Small intestine (tissue), 7 donors: ENCODE measurements at regions not wholly inside any gene's neighbourhood (a gene's known extent, or its start where the extent isn't known, plus 50 kb on each side); places are given as distances from the start of the nearest gene placed in this dataset.
A peak's percentile ranks its signal among the peaks of the same experiment; 100 is the strongest.
"Not testable (repeated sequence)": the region's sequence is repeated elsewhere in the genome, so short reads cannot be mapped to it uniquely, and the experiment has no call there.

Source experiments
- DNase-seq, 2 donors: peaks; one replicate each; pipeline versions ENCODE4 v3.0.0 to v3.0.0-alpha.2; 2013
- FAIRE-seq: peaks from 2 replicates; lab custom pipeline; 2012; peaks lifted over from hg19 to GRCh38; lab: Jason Lieb, UNC
- H3K27ac ChIP-seq, 3 donors: one replicate each; pipeline ENCODE4 v1.5.1; 2013; ENCODE audit warnings: low read length in 2 of 3, mild to moderate bottlenecking in 2 of 3, control low read depth in 1 of 3, inconsistent platforms in 1 of 3, low read depth in 1 of 3, moderate library complexity in 1 of 3
- H3K27me3 ChIP-seq, 3 donors: one replicate each; pipeline ENCODE4 v1.6.1; 2013; ENCODE audit warnings: low read length in 3 of 3, inconsistent platforms in 1 of 3; ENCODE audit not compliant: control insufficient read depth in 3 of 3, insufficient read depth in 3 of 3
- H3K36me3 ChIP-seq, 3 donors: one replicate each; pipeline ENCODE4 v1.6.1; 2013; ENCODE audit warnings: low read length in 3 of 3, inconsistent platforms in 1 of 3, low read depth in 1 of 3, mild to moderate bottlenecking in 1 of 3, moderate library complexity in 1 of 3; ENCODE audit not compliant: control insufficient read depth in 3 of 3, insufficient read depth in 2 of 3
- H3K4me1 ChIP-seq, 3 donors: one replicate each; pipeline ENCODE4 v1.6.1; 2013; ENCODE audit warnings: low read length in 2 of 3, inconsistent platforms in 1 of 3, low read depth in 1 of 3, mild to moderate bottlenecking in 1 of 3, moderate library complexity in 1 of 3; ENCODE audit not compliant: control insufficient read depth in 3 of 3, insufficient read depth in 2 of 3
- H3K4me3 ChIP-seq, 3 donors: one replicate each; pipeline ENCODE4 v1.5.1; 2013; ENCODE audit warnings: low read length in 3 of 3, control low read depth in 1 of 3, inconsistent platforms in 1 of 3, low read depth in 1 of 3, mild to moderate bottlenecking in 1 of 3, moderate library complexity in 1 of 3
- H3K9me3 ChIP-seq, 2 donors: one replicate each; pipeline ENCODE4 v1.6.1; 2013; ENCODE audit warnings: low read depth in 1 of 2, low read length in 1 of 2; ENCODE audit not compliant: control insufficient read depth in 2 of 2, insufficient read depth in 1 of 2
- WGBS, 3 donors: extraction: QIAGEN DNeasy Blood & Tissue Kit; methylation state at CpG; one replicate each; pipeline ENCODE4 v1.1.7; 2013; 5-methylcytosine and 5-hydroxymethylcytosine counted together
- donor health status: healthy with polysubstance abuse.
- donor health status: control.
- donor health status: control.
- donor health status: Bipolar disorder and iron deficiency.
- donor health status: healthy.

DNA sequence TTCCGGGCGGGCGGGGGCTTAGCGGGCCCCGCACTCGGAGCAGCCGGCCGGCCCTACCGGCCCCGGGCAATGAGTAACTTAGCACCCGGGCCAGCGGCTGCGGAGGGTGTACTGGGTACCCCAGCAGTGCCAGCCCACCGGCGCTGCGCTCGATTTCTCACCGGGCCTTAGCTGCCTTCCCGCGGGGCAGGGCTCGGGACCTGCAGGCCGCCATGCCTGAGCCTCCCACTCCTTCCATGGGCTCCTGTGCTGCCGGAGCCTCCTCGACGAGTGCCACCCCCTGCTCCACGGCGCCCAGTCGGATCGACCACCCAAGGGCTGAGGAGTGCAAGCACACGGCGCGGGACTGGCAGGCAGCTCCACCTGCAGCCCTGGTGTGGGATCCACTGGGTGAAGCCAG is 427.1 kb downstream of the NAF1 start:
- H3K9me3 ChIP-seq, H3K4me1 ChIP-seq, H3K4me3 ChIP-seq, H3K36me3 ChIP-seq, H3K27me3 ChIP-seq, FAIRE-seq, H3K27ac ChIP-seq, DNase-seq: not testable (repeated sequence)
- WGBS, 3 donors = 92 to 96% (median 94%) methylated on average over 21 to 32 of the region's 32 CpGs

DNA sequence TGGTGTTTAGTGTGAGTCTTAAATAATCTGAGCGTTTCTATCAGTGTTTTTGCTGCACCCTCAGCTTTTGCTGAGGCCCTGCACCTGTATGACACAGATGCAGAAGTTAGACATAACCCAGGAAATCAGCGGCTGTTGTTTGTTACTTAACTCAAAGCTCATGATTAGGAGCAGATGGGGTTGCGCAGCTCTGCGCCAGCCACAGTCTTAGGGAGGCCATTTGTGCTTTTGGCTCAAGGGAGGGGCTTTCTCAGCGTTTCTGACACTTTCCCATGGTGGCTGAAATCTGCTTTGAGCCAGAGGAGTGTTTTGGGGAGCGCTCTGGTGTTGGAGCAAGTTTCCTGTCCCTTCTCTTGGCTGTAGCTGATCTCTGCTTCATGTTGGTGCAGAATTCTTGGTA is 433.8 kb downstream of the NAF1 start:
- Histone ChIP-seq H3K27me3 (no peaks in the 10 kb centered on the region), H3K36me3 (no peaks in the 10 kb centered on the region), H3K27ac (no peak overlapping the region), H3K9me3 (no peaks in the 10 kb centered on the region), H3K4me3 (no peak overlapping the region), H3K4me1 (no peaks in the 10 kb centered on the region)
- FAIRE-seq (no peak), DNase-seq (no peak)
- whole genome bisulfite sequencing, 3 donors = 59 to 67% (median 60%) methylated on average over 6 of the region's 6 CpGs

DNA sequence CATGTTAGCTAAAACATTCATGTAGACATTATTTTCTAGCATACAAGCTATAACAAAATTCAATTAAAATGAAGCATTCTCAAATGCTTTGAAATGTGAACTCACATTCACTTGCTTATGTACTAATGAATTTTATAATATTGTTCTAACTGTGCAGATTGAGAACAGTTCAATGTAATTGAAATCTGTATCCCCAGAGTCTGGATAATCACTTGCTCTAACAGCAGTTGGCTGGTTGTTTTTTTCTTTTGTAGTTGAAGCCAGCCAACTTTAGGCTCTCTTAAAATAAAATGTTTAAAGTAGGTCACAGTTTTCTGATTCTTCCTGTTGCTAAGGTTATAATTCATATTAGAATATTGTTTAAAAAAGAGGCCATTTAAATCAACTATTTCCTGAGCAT is 438.9 kb downstream of the NAF1 start:
- H3K27ac ChIP-seq = no peak overlapping the region
- no peaks in the 10 kb centered on the region for H3K4me1 ChIP-seq
- no peaks in the 10 kb centered on the region for H3K27me3 ChIP-seq
- DNase-seq (no peak), FAIRE-seq (no peak)
- H3K4me3 ChIP-seq = no peak overlapping the region
- H3K36me3 ChIP-seq = no peaks in the 10 kb centered on the region
- no peaks in the 10 kb centered on the region for H3K9me3 ChIP-seq

DNA sequence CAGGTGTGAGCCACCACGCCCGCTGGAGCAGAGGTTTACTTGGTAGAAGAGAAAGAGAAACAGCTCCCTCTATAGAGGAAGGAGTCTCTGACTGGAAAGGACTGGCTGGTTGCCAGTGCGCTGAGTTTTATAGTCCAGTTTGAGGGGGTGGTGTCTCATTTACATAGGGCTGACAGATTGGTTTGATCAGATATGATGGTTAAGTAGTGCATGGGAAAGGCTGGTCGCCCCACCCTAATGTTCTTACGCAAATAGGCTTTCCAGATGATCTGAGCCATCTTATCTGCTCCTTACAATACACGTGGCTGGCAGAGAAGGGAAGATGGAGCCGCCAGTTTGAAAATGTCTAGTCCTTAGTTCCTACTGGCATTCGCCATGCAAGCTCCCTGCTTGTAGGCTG is 439.5 kb downstream of the NAF1 start:
- no peaks in the 10 kb centered on the region for H3K9me3 ChIP-seq
- no peaks in the 10 kb centered on the region for H3K36me3 ChIP-seq
- H3K4me3 ChIP-seq = no peak overlapping the region
- WGBS, 3 donors = 72 to 86% (median 76%) methylated on average over 8 of the region's 8 CpGs
- FAIRE-seq (no peak), DNase-seq (peak in 1 of 2 donors; percentile 1)
- no peak overlapping the region for H3K27ac ChIP-seq
- no peaks in the 10 kb centered on the region for H3K4me1 ChIP-seq
- no peaks in the 10 kb centered on the region for H3K27me3 ChIP-seq

DNA sequence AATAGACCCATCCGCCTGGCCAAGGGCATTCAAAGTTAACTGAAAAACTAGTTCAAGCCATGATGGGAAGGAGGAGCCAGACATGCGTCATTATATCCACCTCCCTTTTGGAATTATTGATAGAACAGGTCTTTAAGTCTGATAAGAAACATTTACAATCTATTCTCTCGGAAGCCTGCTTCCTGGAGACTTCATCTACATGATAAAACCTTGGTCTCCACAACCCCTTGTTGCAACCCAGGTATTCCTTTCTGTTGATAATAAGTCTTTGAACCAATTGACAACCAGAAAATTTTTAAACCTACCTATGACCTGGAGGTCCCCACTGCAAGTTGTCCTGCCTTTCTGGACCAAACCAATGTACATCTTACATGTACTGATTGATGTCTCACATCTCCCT is 451.3 kb downstream of the NAF1 start:
- H3K4me1 ChIP-seq = no peaks in the 10 kb centered on the region
- H3K9me3 ChIP-seq = no peaks in the 10 kb centered on the region
- no peak overlapping the region for H3K27ac ChIP-seq
- DNase-seq (no peak), FAIRE-seq (no peak)
- H3K36me3 ChIP-seq = no peaks in the 10 kb centered on the region
- no peak overlapping the region for H3K4me3 ChIP-seq
- WGBS, 3 donors = 42 to 73% (median 56%) methylated on average over 3 of the region's 3 CpGs
- no peaks in the 10 kb centered on the region for H3K27me3 ChIP-seq

DNA sequence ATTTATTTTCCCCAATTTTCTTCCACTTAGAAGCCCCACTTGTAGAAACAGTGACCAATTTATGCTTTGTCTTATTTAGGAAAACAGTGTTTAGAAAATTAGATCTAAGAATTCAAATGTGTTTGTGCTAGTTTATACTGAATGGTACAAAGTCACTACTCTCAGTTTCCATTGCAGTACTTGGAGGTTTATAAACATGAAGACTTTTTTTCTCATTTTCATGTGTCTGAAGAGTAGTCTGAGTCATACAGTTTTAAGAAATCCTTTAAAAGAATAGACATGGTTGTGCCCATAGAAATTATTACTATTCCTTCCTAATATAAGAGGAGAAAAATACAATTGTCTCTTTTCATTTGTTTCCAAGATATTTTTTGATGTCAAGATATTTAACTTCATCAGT is 458.7 kb downstream of the NAF1 start:
- DNase-seq = no peak
- H3K36me3 ChIP-seq = no peaks in the 10 kb centered on the region

DNA sequence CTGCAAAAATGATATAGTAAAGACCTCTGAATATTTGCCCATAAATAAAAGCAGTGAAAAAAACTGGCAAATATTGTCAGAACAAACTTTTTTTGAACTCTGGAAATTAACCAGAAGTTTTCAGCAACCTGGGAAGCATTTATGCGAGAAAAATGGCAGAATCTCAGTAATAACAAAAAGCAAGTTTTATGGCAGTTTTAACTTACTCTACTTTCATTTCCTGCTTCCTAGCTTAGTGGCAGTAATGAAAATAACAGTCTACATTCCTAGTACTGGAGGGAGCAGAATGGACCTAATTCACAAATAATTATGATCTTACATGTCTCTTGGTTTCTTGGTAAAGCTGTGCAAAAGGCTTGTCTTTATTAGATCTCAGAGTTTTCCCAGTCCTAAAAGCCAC is 460.1 kb downstream of the NAF1 start:
- H3K4me3 ChIP-seq = no peak overlapping the region
- H3K36me3 ChIP-seq = no peaks in the 10 kb centered on the region

More for the DNA sequence above, 458.7 kb downstream of the NAF1 start:
- Histone ChIP-seq H3K4me3 (no peak overlapping the region), H3K4me1 (no peaks in the 10 kb centered on the region), H3K27me3 (no peaks in the 10 kb centered on the region), H3K27ac (no peak overlapping the region), H3K9me3 (no peaks in the 10 kb centered on the region)
- FAIRE-seq = no peak

DNA sequence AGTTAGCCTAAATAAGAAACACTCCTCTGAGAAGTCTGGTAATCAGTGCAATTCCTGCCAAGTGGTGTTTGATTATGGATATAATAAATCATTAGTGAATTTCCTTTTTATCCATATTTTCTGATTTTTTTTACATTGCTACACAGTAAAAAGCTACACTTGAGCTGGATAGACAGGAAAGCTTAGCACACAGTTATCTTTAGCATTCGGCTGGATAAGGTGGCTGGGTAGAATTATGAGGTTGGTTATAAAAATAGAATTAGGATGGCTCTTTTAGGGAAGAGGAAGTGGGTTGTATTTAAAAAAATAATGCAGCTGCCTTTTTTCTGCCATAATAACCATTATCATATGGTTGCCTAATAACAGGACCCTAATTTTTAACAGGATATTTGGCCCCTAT is 460.6 kb downstream of the NAF1 start:
- Histone ChIP-seq H3K27me3 (no peaks in the 10 kb centered on the region), H3K27ac (no peak overlapping the region), H3K36me3 (no peaks in the 10 kb centered on the region), H3K4me3 (no peak overlapping the region), H3K9me3 (no peaks in the 10 kb centered on the region), H3K4me1 (no peaks in the 10 kb centered on the region)
- FAIRE-seq (no peak), DNase-seq (no peak)
- WGBS, 3 donors = 22 to 33% (median 24%) methylated on average over 1 of the region's 1 CpG

More for the DNA sequence above, 460.1 kb downstream of the NAF1 start:
- 74 to 90% (median 76%) methylated on average over 1 of the region's 1 CpG for WGBS, 3 donors
- FAIRE-seq (no peak), DNase-seq (no peak)
- H3K4me1 ChIP-seq = no peaks in the 10 kb centered on the region
- H3K27me3 ChIP-seq = no peaks in the 10 kb centered on the region
- no peak overlapping the region for H3K27ac ChIP-seq
- H3K9me3 ChIP-seq = no peaks in the 10 kb centered on the region

DNA sequence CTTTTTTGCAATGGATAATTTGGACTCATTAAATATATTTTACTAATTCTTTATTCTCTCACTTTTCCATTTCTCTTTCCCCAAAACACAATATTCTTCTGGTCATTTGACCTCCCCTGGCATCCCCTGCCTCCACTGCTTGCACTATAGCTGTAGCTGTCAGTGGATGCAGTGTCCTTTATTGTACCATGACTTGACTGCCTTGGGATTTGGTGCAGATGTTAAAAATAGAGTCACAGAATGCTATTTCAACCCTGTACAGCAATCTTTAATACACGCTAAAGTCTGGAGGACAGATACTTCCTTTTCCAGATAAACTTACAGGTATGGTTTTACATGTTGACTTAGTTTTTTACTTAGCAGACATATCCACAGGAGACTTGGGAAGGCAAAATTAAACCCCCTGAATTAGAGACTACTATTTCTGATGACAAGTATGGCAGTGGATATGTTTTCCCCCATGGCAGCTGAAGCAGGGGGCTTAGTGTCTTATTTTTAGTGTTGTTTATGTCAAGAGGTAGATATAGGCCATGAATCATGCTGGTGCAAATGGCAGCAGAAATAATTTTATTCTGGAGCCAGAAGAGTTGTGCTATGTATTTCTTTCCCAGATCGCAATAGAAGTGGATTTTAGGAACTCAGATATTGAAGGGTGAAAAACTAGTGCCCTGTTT is 461.4 kb downstream of the NAF1 start:
- 70 to 75% (median 75%) methylated on average over 2 of the region's 2 CpGs for WGBS, 3 donors

More for the DNA sequence above, 461.4 kb downstream of the NAF1 start:
- Histone ChIP-seq H3K4me3 (no peak overlapping the region), H3K9me3 (peaks cover 0 to 3% of the 10 kb centered on the region in 2 donors), H3K36me3 (no peaks in the 10 kb centered on the region), H3K27me3 (no peaks in the 10 kb centered on the region), H3K4me1 (no peaks in the 10 kb centered on the region), H3K27ac (no peak overlapping the region)
- DNase-seq (no peak), FAIRE-seq (no peak)
